ENCODE measurements at regions not wholly inside any gene's neighbourhood (a gene's known extent, or its start where the extent isn't known, plus 50 kb on each side); places are given as distances from the start of the nearest gene placed in this dataset.

GRCh38 chr2:65731476-65731875 lies 299.1 kb upstream of the SPRED2 start:
- Histone ChIP-seq H3K36me3 (no peaks in the 10 kb centered on the region), H3K27ac (no peak overlapping the region), H3K4me1 (no peaks in the 10 kb centered on the region), H3K9me3 (no peaks in the 10 kb centered on the region), H3K27me3 (no peaks in the 10 kb centered on the region), H3K4me3 (replicated peaks in 1 of 3) (no peak overlapping the region)
- WGBS, 2 donors, result 86 to 87% methylated on average over 12 of the region's 12 CpGs
- no peak for DNase-seq
- TF ChIP-seq POLR2A (IDR thresholded peaks at IDR 0.05), result no peak
- intact Hi-C loops (cut with DNase I), result no loop called here

- TF ChIP-seq CTCF (IDR thresholded peaks at IDR 0.05) (no peak), POLR2A (IDR thresholded peaks at IDR 0.05) (no peak)
- H3K27me3 ChIP-seq, result no peaks in the 10 kb centered on the region
- H3K27ac ChIP-seq, result no peak overlapping the region
- WGBS, 2 donors, result 59 to 74% methylated on average over 3 of the region's 3 CpGs
- no peaks in the 10 kb centered on the region for H3K4me1 ChIP-seq
- no peak overlapping the region for H3K4me3 ChIP-seq (replicated peaks in 1 of 3)
- H3K36me3 ChIP-seq, result no peaks in the 10 kb centered on the region
- no peak for DNase-seq
- no peaks in the 10 kb centered on the region for H3K9me3 ChIP-seq
- intact Hi-C loops (cut with DNase I), result no loop called here
Observed at GRCh38 chr2:65730186-65730585, 297.8 kb upstream of the SPRED2 start.

- Histone ChIP-seq H3K27ac (no peak overlapping the region), H3K9me3 (no peaks in the 10 kb centered on the region), H3K36me3 (no peaks in the 10 kb centered on the region), H3K4me3 (replicated peaks in 1 of 3) (no peak overlapping the region), H3K27me3 (no peaks in the 10 kb centered on the region), H3K4me1 (no peaks in the 10 kb centered on the region)
- WGBS, 2 donors, result 73 to 79% methylated on average over 5 of the region's 5 CpGs
- DNase-seq, result no peak
- no peak for TF ChIP-seq CTCF (IDR thresholded peaks at IDR 0.05)
- TF ChIP-seq POLR2A (IDR thresholded peaks at IDR 0.05), result no peak
- intact Hi-C loops (cut with DNase I), result no loop called here
Observed at GRCh38 chr2:65729246-65729645, 296.8 kb upstream of the SPRED2 start.

- WGBS, 2 donors, result 90 to 95% methylated on average over 5 of the region's 5 CpGs
Observed at GRCh38 chr2:65728477-65729180, 296.2 kb upstream of the SPRED2 start.

GRCh38 chr2:65727816-65728215 lies 295.4 kb upstream of the SPRED2 start:
- Histone ChIP-seq H3K4me1 (no peaks in the 10 kb centered on the region), H3K36me3 (no peaks in the 10 kb centered on the region), H3K27ac (no peak overlapping the region), H3K4me3 (replicated peaks in 1 of 3) (no peak overlapping the region), H3K27me3 (no peaks in the 10 kb centered on the region), H3K9me3 (no peaks in the 10 kb centered on the region)
- no peak for DNase-seq
- intact Hi-C loops (cut with DNase I), result no loop called here
- WGBS, 2 donors, result 77 to 94% methylated on average over 3 of the region's 3 CpGs
- no peak for TF ChIP-seq CTCF (IDR thresholded peaks at IDR 0.05)
- TF ChIP-seq POLR2A (IDR thresholded peaks at IDR 0.05), result no peak

More at GRCh38 chr2:65728477-65729180, 296.2 kb upstream of the SPRED2 start:
- no peaks in the 10 kb centered on the region for H3K36me3 ChIP-seq
- no peaks in the 10 kb centered on the region for H3K9me3 ChIP-seq
- no peaks in the 10 kb centered on the region for H3K27me3 ChIP-seq
- no peaks in the 10 kb centered on the region for H3K4me1 ChIP-seq
- TF ChIP-seq POLR2A (IDR thresholded peaks at IDR 0.05), result no peak
- TF ChIP-seq CTCF (IDR thresholded peaks at IDR 0.05), result no peak
- DNase-seq, result no peak
- no peak overlapping the region for H3K4me3 ChIP-seq (replicated peaks in 1 of 3)
- intact Hi-C loops (cut with DNase I), result no loop called here
- H3K27ac ChIP-seq, result no peak overlapping the region
